GM18508 (cell line): ENCODE measurements at regions not wholly inside any gene's neighbourhood (a gene's known extent, or its start where the extent isn't known, plus 50 kb on each side); places are given as distances from the start of the nearest gene placed in this dataset.
"Not testable (repeated sequence)": the region's sequence is repeated elsewhere in the genome, so short reads cannot be mapped to it uniquely, and the experiment has no call there.

Experiments used
- ATAC-seq: cut with Tn5 transposase; IDR thresholded peaks from one replicate; pipeline ENCODE4 v1.9.1; 2021; ENCODE audit warnings: moderate number of reproducible peaks; ENCODE audit not compliant: insufficient read depth, unreplicated experiment

DNA sequence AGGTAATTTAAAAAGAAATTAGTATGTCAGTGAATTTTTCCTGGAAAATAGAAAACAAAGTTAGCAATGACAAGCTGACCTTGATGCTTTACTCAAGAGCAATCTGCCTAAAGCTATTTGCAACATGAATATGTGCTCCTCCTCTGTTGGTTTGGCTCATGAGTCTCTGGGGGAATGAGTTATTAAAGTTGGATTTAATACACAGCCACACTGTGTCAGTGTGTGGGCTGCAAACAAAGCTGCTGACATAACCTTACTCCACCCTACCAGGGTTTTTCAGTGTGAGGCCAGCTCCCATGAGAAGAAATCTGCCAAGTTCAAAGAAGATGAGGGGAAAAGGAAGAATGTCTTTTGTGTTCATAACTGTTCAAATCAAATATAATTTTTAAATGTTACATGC is 280.5 kb downstream of the TLL1 start:
- no peak for ATAC-seq

- ATAC-seq: no peak
These were observed 289.3 kb downstream of the TLL1 start for GRCh38 chr4:166162327-166162726.

DNA sequence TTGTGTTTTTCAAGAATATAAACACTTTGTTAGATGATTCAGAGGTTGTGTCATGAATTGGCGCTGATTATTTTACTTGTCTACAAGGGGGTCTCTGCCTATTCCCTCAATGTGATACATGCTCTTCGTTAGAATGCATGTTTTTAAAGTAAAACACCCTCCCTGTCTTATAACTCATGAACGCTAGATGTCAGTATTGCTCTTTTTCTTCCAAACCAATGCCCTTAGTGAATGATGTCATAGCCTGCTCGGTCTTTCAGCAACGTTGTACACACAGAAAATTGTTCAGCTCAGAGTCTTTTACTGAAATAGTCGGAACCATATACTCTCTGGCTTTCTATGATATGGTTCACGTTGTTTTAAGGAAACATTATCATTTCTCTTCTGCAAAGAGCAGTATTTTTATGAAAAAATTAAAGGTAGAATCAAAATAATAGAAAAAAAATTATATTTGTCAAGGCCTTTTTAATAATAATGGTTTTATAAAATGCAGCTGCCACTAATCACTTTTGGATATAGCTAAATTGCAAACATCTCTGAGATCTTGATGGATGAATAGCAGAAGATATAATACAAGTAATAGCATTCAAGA is 292.9 kb downstream of the TLL1 start:
- ATAC-seq: peak; percentile 100

GRCh38 chr4:166169111-166169510 is 296.1 kb downstream of the TLL1 start:
- no peak for ATAC-seq

DNA sequence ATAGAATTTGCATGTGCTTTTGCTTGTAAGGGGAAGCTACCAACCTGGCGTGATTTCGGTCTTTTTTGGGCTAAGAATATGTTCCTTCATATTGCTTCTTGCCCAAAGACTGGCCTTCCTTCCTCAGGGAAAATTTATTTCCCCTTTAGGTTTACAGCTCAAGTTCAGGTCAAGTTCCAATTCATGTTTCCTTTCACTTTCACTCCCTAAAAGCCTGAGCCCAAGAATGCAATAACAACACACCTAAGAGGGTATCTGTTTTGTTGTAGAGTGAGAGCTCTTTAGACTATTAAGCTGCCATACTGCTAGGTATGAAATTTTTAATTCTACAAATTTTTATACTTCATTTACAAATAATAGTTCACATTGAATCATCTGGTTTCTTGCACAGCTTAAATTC is 299.6 kb downstream of the TLL1 start:
- ATAC-seq: no peak

- no peak for ATAC-seq
These were observed 301.9 kb downstream of the TLL1 start for GRCh38 chr4:166174717-166175490.

DNA sequence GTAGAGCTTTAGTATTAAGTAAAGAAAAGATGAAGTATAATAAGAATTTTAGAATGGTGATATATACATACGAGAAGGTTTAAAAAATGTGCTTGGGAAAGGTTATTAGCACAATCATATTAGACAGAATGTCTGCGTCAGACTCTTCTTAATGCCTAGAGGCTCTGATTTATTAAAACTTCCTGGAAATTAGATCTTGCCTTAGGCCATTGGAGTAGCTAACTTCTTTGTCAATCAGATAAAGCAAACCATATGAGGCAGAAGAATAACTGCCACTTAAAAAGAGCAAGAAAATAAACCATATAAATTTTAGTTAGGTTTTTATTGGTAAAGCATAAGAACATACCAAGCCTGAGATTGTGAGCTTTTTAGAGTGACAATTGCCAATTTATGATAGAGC is 309.1 kb downstream of the TLL1 start:
- ATAC-seq: no peak

DNA sequence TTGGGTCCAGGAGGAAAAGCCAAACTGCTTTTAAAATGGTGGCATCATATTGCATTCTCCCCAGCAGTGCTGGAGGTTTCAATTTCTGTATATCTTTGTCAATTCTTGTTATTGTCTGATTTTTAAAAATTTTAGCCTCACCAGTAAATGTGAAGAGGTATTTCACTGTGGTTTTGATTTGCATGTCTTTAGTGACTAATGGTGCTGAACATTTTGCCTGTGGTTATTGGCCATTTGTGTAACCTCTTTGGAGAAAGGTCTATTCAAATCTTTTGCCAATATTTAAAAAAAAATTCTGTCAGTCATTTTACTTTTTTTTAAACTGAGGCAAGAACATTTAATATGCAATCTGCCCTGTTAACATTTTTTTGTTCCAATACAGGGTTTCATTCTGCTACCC is 322.1 kb downstream of the TLL1 start:
- no peak for ATAC-seq

DNA sequence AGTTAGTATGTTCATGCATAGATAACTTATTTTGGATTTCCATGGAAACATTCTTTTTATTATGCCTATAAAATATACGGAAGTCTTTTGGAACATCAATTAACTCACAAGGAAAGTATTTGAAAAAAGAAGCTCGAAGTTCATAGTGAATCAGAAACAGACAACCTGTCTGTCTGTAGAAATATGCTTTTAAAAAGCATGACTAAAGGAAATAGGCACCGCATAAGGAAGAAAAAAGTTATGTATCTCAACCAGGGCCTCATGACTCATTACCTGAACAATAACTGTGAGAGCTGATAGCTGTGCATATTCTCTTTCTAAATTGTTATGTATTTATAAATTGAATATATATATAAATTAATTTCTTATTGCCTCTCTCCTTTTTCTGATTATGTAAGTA is 324.1 kb downstream of the TLL1 start:
- no peak for ATAC-seq

- no peak for ATAC-seq
These were observed 325.0 kb downstream of the TLL1 start for GRCh38 chr4:166198041-166198440.

DNA sequence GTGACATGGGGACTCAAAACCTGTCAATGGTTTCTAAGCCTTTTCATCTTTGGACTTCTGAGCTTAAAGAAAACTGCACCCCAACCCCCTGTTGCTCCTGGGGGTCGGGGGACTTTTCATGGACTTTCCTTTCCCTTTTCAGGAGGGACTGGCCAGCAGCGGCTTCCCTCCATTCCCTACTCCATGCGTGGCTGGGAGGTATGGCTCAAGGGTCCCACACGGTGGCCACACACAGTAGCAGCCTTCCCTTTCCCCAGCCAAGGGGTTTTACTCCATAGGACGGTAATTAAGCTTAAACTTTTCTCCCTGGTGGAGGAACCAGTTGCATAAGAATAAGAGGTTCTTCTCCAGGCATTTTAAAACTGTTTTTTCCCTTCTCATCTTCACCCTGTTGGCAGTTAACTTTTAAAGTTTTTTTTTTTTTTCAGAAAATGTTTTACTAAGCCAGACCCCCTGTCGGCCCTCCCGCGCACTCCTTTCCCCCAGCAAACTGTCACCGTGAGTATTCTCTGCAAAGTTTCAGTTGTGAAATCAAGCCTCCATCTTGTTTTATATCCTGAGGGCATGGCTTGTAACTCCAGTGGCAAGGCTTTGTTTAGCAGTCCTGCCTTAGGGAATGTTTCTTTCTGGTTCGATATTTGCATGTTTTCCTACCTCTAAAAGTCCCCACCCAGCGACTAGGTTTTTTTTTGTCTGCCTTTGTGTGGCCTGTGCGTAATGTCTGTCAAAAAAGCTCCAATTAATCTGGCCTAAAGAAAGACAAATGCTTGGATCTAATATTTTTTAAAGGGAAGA is 325.7 kb downstream of the TLL1 start:
- ATAC-seq: no peak

- ATAC-seq: no peak
These were observed 330.0 kb downstream of the TLL1 start for GRCh38 chr4:166202991-166203390.

DNA sequence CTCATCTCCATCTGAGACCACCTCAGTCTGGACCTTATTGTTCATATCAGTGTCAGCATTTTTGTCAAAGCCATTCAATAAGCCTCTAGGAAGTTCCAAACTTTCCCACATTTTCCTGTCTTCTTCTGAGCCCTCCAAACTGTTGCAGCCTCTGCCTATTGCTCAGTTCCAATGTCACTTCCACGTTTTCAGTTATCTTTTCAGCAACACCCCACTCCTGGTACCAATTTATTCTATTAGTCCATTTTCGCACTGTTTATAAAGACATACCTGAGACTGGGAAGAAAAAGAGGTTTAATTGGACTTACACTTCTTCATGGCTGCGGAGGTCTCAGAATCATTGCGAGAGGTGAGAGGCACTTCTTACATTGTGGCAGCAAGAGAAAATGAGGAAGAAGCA is 339.3 kb downstream of the TLL1 start:
- ATAC-seq: not testable (repeated sequence)

GRCh38 chr4:166222271-166222670 is 349.2 kb downstream of the TLL1 start:
- no peak for ATAC-seq

- no peak for ATAC-seq
These were observed 355.1 kb downstream of the TLL1 start for GRCh38 chr4:166228112-166228511.

GRCh38 chr4:166229799-166230198 is 356.8 kb downstream of the TLL1 start:
- no peak for ATAC-seq

DNA sequence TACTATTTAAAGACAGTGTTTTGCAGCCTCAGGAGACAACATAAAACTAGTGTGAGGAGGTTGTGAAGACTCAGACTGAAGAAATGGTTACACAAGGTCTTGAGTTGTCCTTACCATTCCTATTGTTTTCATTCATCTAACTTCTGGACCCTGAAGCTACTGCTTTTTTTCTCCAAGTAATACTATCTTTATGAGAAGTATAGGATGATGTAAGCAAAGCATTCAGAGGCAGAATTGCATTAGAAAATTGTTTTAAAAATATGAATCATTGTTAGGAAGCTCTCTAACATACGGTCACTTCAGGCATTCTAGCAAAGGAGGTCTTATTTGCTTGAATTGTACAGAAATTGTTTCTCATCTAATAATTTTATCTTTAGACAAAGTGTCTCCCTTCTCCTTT is 357.8 kb downstream of the TLL1 start:
- no peak for ATAC-seq

- no peak for ATAC-seq
These were observed 366.3 kb downstream of the TLL1 start for GRCh38 chr4:166239354-166239753.

- ATAC-seq: no peak
These were observed 379.7 kb downstream of the TLL1 start for GRCh38 chr4:166252487-166253402.

DNA sequence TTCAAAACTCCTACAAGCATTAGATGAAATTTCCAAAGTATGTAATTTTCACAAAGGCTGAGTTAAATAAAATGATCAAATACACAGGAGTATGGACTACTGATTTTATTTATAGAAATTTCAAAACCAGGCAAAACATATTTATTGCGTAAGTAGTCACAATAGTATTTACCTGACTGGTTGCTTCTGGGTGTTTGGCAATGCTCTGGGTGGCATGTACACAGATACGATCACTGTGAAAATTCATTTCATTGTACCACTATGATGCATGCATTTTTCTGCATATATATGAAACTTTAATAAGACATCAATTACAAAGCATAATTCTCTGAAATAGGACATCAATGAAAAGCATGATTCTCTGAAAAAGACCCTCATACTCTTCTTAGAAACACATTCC is 384.2 kb downstream of the TLL1 start:
- ATAC-seq: no peak
